H9 (cell line): ENCODE measurements at regions not wholly inside any gene's neighbourhood (a gene's known extent, or its start where the extent isn't known, plus 50 kb on each side); places are given as distances from the start of the nearest gene placed in this dataset.

Source experiments
- DNase-seq: peaks from one replicate; pipeline ENCODE4 v3.0.0-alpha.2; 2017
- H2AFZ ChIP-seq: one replicate; pipeline ENCODE4 v1.6.1; 2013; ENCODE audit warnings: mild to moderate bottlenecking, low read length, control low read depth, moderate library complexity
- H2AK5ac ChIP-seq: 2 replicates; pipeline ENCODE4 v1.6.1; 2013; ENCODE audit warnings: low read length, control low read depth, mixed read lengths; ENCODE audit not compliant: insufficient read length
- H2BK120ac ChIP-seq: one replicate; pipeline ENCODE4 v1.6.1; 2013; ENCODE audit warnings: low read depth, mild to moderate bottlenecking, low read length, control low read depth, inconsistent platforms; ENCODE audit not compliant: poor library complexity, severe bottlenecking
- H2BK12ac ChIP-seq: 2 replicates; pipeline ENCODE4 v1.6.1; 2013; ENCODE audit warnings: low read length, control low read depth, mixed read lengths, low read depth; ENCODE audit not compliant: insufficient read length
- H2BK15ac ChIP-seq: 2 replicates; pipeline ENCODE4 v1.6.1; 2013; ENCODE audit warnings: low read depth, low read length, control low read depth
- H2BK20ac ChIP-seq: one replicate; pipeline ENCODE4 v1.6.1; 2013; ENCODE audit warnings: low read depth, mild to moderate bottlenecking, low read length, control low read depth, inconsistent platforms; ENCODE audit not compliant: poor library complexity, severe bottlenecking
- H2BK5ac ChIP-seq: 2 replicates; pipeline ENCODE4 v1.6.1; 2013; ENCODE audit warnings: low read length, control low read depth, mixed read lengths; ENCODE audit not compliant: insufficient read length
- H3K14ac ChIP-seq: 2 replicates; pipeline ENCODE4 v1.6.1; 2013; ENCODE audit warnings: low read length, control low read depth; ENCODE audit not compliant: insufficient read depth
- H3K18ac ChIP-seq: 2 replicates; pipeline ENCODE4 v1.6.1; 2013; ENCODE audit warnings: low read depth, mild to moderate bottlenecking, mixed read lengths, low read length, control low read depth; ENCODE audit not compliant: insufficient read length
- H3K23ac ChIP-seq: 2 replicates; pipeline ENCODE4 v1.6.1; 2013; ENCODE audit warnings: low read length, control low read depth, mixed read lengths, low read depth; ENCODE audit not compliant: insufficient read length
- H3K23me2 ChIP-seq: 2 replicates; pipeline ENCODE4 v1.6.1; 2013; ENCODE audit warnings: low read depth, mild to moderate bottlenecking, mixed read lengths, low read length, control low read depth; ENCODE audit not compliant: insufficient read length, poor library complexity, severe bottlenecking
- H3K27ac ChIP-seq: 2 replicates; pipeline ENCODE4 v1.5.1; 2013; ENCODE audit warnings: low read length, control low read depth, mixed read lengths, low read depth; ENCODE audit not compliant: insufficient read length
- H3K27me3 ChIP-seq: 2 replicates; pipeline ENCODE4 v1.6.1; 2013; ENCODE audit warnings: low read length, control low read depth, inconsistent platforms; ENCODE audit not compliant: insufficient read depth
- H3K4ac ChIP-seq: 2 replicates; pipeline ENCODE4 v1.6.1; 2013; ENCODE audit warnings: low read depth, mild to moderate bottlenecking, control low read depth, inconsistent platforms, low read length, moderate library complexity
- H3K4me1 ChIP-seq: 2 replicates; pipeline ENCODE4 v1.6.1; 2013; ENCODE audit warnings: low read length, control low read depth, inconsistent platforms; ENCODE audit not compliant: insufficient read depth
- H3K4me2 ChIP-seq: 2 replicates; pipeline ENCODE4 v1.6.1; 2013; ENCODE audit warnings: low read length, control low read depth, mixed read lengths; ENCODE audit not compliant: insufficient read length, insufficient read depth
- H3K56ac ChIP-seq: 2 replicates; pipeline ENCODE4 v1.6.1; 2013; ENCODE audit warnings: low read depth, mild to moderate bottlenecking, mixed read lengths, low read length, control low read depth; ENCODE audit not compliant: insufficient read length
- H3K79me1 ChIP-seq: 2 replicates; pipeline ENCODE4 v1.6.1; 2013; ENCODE audit warnings: low read depth, mild to moderate bottlenecking, moderate library complexity, low read length, control low read depth, inconsistent platforms; ENCODE audit not compliant: insufficient read depth, poor library complexity, severe bottlenecking
- H3K79me2 ChIP-seq: 2 replicates; pipeline ENCODE4 v1.6.1; 2013; ENCODE audit warnings: low read length, control low read depth, inconsistent platforms; ENCODE audit not compliant: insufficient read depth
- H3K9ac ChIP-seq: 2 replicates; pipeline ENCODE4 v1.6.1; 2013; ENCODE audit warnings: low read length, control low read depth, mixed read lengths; ENCODE audit not compliant: insufficient read length; ENCODE audit errors: extremely low read depth
- H3K9me3 ChIP-seq: one replicate; pipeline ENCODE4 v1.6.1; 2013; ENCODE audit warnings: low read depth, low read length, inconsistent platforms; ENCODE audit not compliant: control insufficient read depth
- H3T11ph ChIP-seq: one replicate; pipeline ENCODE4 v1.6.1; 2013; ENCODE audit warnings: mild to moderate bottlenecking, low read length, control low read depth, inconsistent platforms
- H4K20me1 ChIP-seq: one replicate; pipeline ENCODE4 v1.6.1; 2013; ENCODE audit not compliant: control insufficient read depth, insufficient read length, insufficient read depth
- H4K5ac ChIP-seq: 2 replicates; pipeline ENCODE4 v1.6.1; 2013; ENCODE audit warnings: low read depth, mild to moderate bottlenecking, mixed read lengths, low read length, control low read depth; ENCODE audit not compliant: insufficient read length
- H4K8ac ChIP-seq: replicated peaks from 2 replicates; pipeline ENCODE4 v1.6.1; 2013; ENCODE audit warnings: low read length, control low read depth, mixed read lengths, low read depth; ENCODE audit not compliant: insufficient read length
- H4K91ac ChIP-seq: 2 replicates; pipeline ENCODE4 v1.6.1; 2013; ENCODE audit warnings: low read depth, mild to moderate bottlenecking, moderate library complexity, mixed read lengths, low read length, control low read depth; ENCODE audit not compliant: insufficient read length
- H3K27ac Mint-ChIP-seq, 3 experiments: 2 replicates in 2 of 3; 3 replicates in 1 of 3; pipeline ENCODE4 v1.8.0; 2020 to 2021; ENCODE audit warnings: mixed read lengths in 3 of 3, mild to moderate bottlenecking in 1 of 3, moderate library complexity in 1 of 3
- H3K27me3 Mint-ChIP-seq: 2 replicates; pipeline ENCODE4 v1.8.0; 2021; ENCODE audit warnings: low read depth, mild to moderate bottlenecking, moderate library complexity, mixed read lengths
- H3K36me3 Mint-ChIP-seq, 3 experiments: 2 replicates in 2 of 3; 3 replicates in 1 of 3; pipeline ENCODE4 v1.8.0; 2020 to 2021; ENCODE audit warnings: low read depth in 3 of 3, mixed read lengths in 3 of 3; ENCODE audit not compliant: insufficient read depth in 1 of 3
- H3K4me1 Mint-ChIP-seq, 2 experiments: 2 replicates each; pipeline ENCODE4 v1.8.0; 2020; ENCODE audit warnings: mixed read lengths in 2 of 2
- H3K4me3 Mint-ChIP-seq, 2 experiments: 2 replicates in 1 of 2; 3 replicates in 1 of 2; pipeline ENCODE4 v1.8.0; 2020 to 2021; ENCODE audit warnings: mild to moderate bottlenecking in 2 of 2, mixed read lengths in 2 of 2, moderate library complexity in 1 of 2
- H3K9me3 Mint-ChIP-seq, 2 experiments: 2 replicates in 1 of 2; 3 replicates in 1 of 2; pipeline ENCODE4 v1.8.0; 2020; ENCODE audit warnings: mild to moderate bottlenecking in 2 of 2, mixed read lengths in 2 of 2, moderate library complexity in 1 of 2
- TF ChIP-seq, protein P1 (sequence below): fragments of 200-600 bp; sonication (generic); conservative IDR thresholded peaks from 3 replicates; pipeline ENCODE4 v1.8.0; 2021; ENCODE audit warnings: antibody characterized with exemption, mild to moderate bottlenecking

GRCh38 chr15:94704421-94704820, 473.1 kb downstream of the MCTP2 start:
- no peak overlapping the region for H3K18ac ChIP-seq
- no peak overlapping the region for H2BK12ac ChIP-seq
- no peak overlapping the region for H4K91ac ChIP-seq
- H3K27me3 ChIP-seq = no peaks in the 10 kb centered on the region
- no peaks in the 10 kb centered on the region for H3K79me1 ChIP-seq
- TF ChIP-seq, protein P1, sequence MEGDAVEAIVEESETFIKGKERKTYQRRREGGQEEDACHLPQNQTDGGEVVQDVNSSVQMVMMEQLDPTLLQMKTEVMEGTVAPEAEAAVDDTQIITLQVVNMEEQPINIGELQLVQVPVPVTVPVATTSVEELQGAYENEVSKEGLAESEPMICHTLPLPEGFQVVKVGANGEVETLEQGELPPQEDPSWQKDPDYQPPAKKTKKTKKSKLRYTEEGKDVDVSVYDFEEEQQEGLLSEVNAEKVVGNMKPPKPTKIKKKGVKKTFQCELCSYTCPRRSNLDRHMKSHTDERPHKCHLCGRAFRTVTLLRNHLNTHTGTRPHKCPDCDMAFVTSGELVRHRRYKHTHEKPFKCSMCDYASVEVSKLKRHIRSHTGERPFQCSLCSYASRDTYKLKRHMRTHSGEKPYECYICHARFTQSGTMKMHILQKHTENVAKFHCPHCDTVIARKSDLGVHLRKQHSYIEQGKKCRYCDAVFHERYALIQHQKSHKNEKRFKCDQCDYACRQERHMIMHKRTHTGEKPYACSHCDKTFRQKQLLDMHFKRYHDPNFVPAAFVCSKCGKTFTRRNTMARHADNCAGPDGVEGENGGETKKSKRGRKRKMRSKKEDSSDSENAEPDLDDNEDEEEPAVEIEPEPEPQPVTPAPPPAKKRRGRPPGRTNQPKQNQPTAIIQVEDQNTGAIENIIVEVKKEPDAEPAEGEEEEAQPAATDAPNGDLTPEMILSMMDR = no peak
- no peak overlapping the region for H3K14ac ChIP-seq
- H3K4me1 ChIP-seq = no peaks in the 10 kb centered on the region
- no peak overlapping the region for H3K4me2 ChIP-seq
- H4K5ac ChIP-seq = no peak overlapping the region
- no peaks in the 10 kb centered on the region for H4K20me1 ChIP-seq
- H3K4me1 Mint-ChIP-seq = no peaks in the 10 kb centered on the region
- H2BK15ac ChIP-seq = no peak overlapping the region
- no peak overlapping the region for H2AFZ ChIP-seq
- H3K4me3 Mint-ChIP-seq = no peak overlapping the region
- no peaks in the 10 kb centered on the region for H3K79me2 ChIP-seq
- H2BK5ac ChIP-seq = no peak overlapping the region
- no peak overlapping the region for H3K4ac ChIP-seq
- peaks cover 3 to 5% of the 10 kb centered on the region in 2 experiments; a peak in 3 of 5 replicates for H3K9me3 Mint-ChIP-seq
- H2BK20ac ChIP-seq = no peak overlapping the region
- H3K56ac ChIP-seq = no peak overlapping the region
- no peak overlapping the region for H3K27ac Mint-ChIP-seq
- H2BK120ac ChIP-seq = no peak overlapping the region
- no peak for DNase-seq
- H2AK5ac ChIP-seq = no peak overlapping the region
- no peak overlapping the region for H4K8ac ChIP-seq
- no peak overlapping the region for H3T11ph ChIP-seq
- no peak overlapping the region for H3K27ac ChIP-seq
- H3K9ac ChIP-seq = no peak overlapping the region
- no peak overlapping the region for H3K23ac ChIP-seq
- H3K9me3 ChIP-seq = no peaks in the 10 kb centered on the region
- no peaks in the 10 kb centered on the region for H3K27me3 Mint-ChIP-seq
- no peaks in the 10 kb centered on the region for H3K23me2 ChIP-seq
- H3K36me3 Mint-ChIP-seq = no peaks in the 10 kb centered on the region; a peak in 3 of 7 replicates
